Suprapubic skin (tissue), 4 donors: ENCODE measurements at regions not wholly inside any gene's neighbourhood (a gene's known extent, or its start where the extent isn't known, plus 50 kb on each side); places are given as distances from the start of the nearest gene placed in this dataset.

Experiments
- DNase-seq, 2 donors: peaks; one replicate each; pipeline ENCODE4 v3.0.0-alpha.2; 2019; ENCODE audit warnings: low spot score in 2 of 2
- H3K27ac ChIP-seq: fragments of 200-600 bp; sonication (generic); one replicate; pipeline ENCODE4 v1.5.1; 2019
- H3K27me3 ChIP-seq: fragments of 200-600 bp; sonication (generic); one replicate; pipeline ENCODE4 v1.5.1; 2019
- H3K36me3 ChIP-seq: fragments of 200-600 bp; sonication (generic); one replicate; pipeline ENCODE4 v1.5.1; 2019
- H3K4me1 ChIP-seq: fragments of 200-600 bp; sonication (generic); one replicate; pipeline ENCODE4 v1.5.1; 2019
- H3K4me3 ChIP-seq: fragments of 200-600 bp; sonication (generic); one replicate; pipeline ENCODE4 v1.5.1; 2019; ENCODE audit warnings: mild to moderate bottlenecking
- H3K9me3 ChIP-seq: fragments of 200-600 bp; sonication (generic); one replicate; pipeline ENCODE4 v1.5.1; 2019
- CTCF ChIP-seq, 2 donors: fragments of 200-600 bp in 1 of 2; fragments of 450-650 bp in 1 of 2; sonication (generic) in 1 of 2; IDR thresholded peaks; one replicate each; pipeline ENCODE4 v1.5.1; 2016 to 2019; ENCODE audit warnings: antibody characterized with exemption in 2 of 2, mild to moderate bottlenecking in 1 of 2, moderate library complexity in 1 of 2
- EP300 ChIP-seq: sonication (generic); formaldehyde crosslinking; IDR thresholded peaks from one replicate; pipeline ENCODE4 v1.6.1; 2017; ENCODE audit warnings: antibody characterized with exemption
- POLR2A ChIP-seq, 2 donors: fragments of 450-650 bp; IDR thresholded peaks; one replicate each; pipeline ENCODE4 v1.6.1; 2017; ENCODE audit warnings: antibody characterized with exemption in 2 of 2, mild to moderate bottlenecking in 2 of 2, moderate library complexity in 2 of 2
- POLR2AphosphoS5 ChIP-seq, 3 donors: sonication (generic); formaldehyde crosslinking; IDR thresholded peaks; one replicate each; pipeline ENCODE4 v1.6.1; 2017; ENCODE audit warnings: antibody characterized with exemption in 3 of 3
- WGBS: methylation state at CpG from one replicate; pipeline ENCODE4 v1.1.5; 2018; 5-methylcytosine and 5-hydroxymethylcytosine counted together

GRCh38 chr3:161444694-161445077 is 51.9 kb upstream of the OTOL1 start:
- H3K4me3 ChIP-seq = no peak overlapping the region
- 59% methylated on average over 3 of the region's 3 CpGs for WGBS
- no peak overlapping the region for H3K27ac ChIP-seq
- no peak for TF ChIP-seq CTCF (IDR thresholded peaks at IDR 0.05)
- no peaks in the 10 kb centered on the region for H3K9me3 ChIP-seq
- H3K4me1 ChIP-seq = no peaks in the 10 kb centered on the region
- no peak for DNase-seq
- H3K27me3 ChIP-seq = no peaks in the 10 kb centered on the region
- no peaks in the 10 kb centered on the region for H3K36me3 ChIP-seq

GRCh38 chr3:161443921-161444693 is 52.5 kb upstream of the OTOL1 start:
- WGBS = 79% methylated on average over 4 of the region's 4 CpGs
- Histone ChIP-seq H3K4me3 (no peak overlapping the region), H3K4me1 (no peaks in the 10 kb centered on the region), H3K27ac (no peak overlapping the region), H3K36me3 (no peaks in the 10 kb centered on the region), H3K9me3 (no peaks in the 10 kb centered on the region), H3K27me3 (no peaks in the 10 kb centered on the region)
- DNase-seq = no peak
- TF ChIP-seq POLR2AphosphoS5 (IDR thresholded peaks at IDR 0.05) (no peak), EP300 (no peak), POLR2A (IDR thresholded peaks at IDR 0.05) (no peak), CTCF (IDR thresholded peaks at IDR 0.05) (no peak)

GRCh38 chr3:161430307-161430706 is 59.0 kb upstream of the SPTSSB start:
- H3K27me3 ChIP-seq = peaks cover 3% of the 10 kb centered on the region
- no peaks in the 10 kb centered on the region for H3K36me3 ChIP-seq
- H3K4me3 ChIP-seq = no peak overlapping the region
- H3K9me3 ChIP-seq = no peaks in the 10 kb centered on the region
- 87% methylated on average over 4 of the region's 4 CpGs for WGBS
- no peak overlapping the region for H3K27ac ChIP-seq
- DNase-seq = no peak
- TF ChIP-seq CTCF (IDR thresholded peaks at IDR 0.05) = no peak
- no peak for TF ChIP-seq POLR2A (IDR thresholded peaks at IDR 0.05)
- no peak for TF ChIP-seq EP300
- no peak for TF ChIP-seq POLR2AphosphoS5 (IDR thresholded peaks at IDR 0.05)
- no peaks in the 10 kb centered on the region for H3K4me1 ChIP-seq

GRCh38 chr3:161427347-161427746 is 56.0 kb upstream of the SPTSSB start:
- DNase-seq = no peak
- no peaks in the 10 kb centered on the region for H3K36me3 ChIP-seq
- H3K4me3 ChIP-seq = no peak overlapping the region
- TF ChIP-seq POLR2A (IDR thresholded peaks at IDR 0.05) (no peak), CTCF (IDR thresholded peaks at IDR 0.05) (no peak), EP300 (no peak), POLR2AphosphoS5 (IDR thresholded peaks at IDR 0.05) (no peak)
- 63% methylated on average over 1 of the region's 1 CpG for WGBS
- H3K9me3 ChIP-seq = no peaks in the 10 kb centered on the region
- H3K27ac ChIP-seq = no peak overlapping the region
- H3K27me3 ChIP-seq = no peaks in the 10 kb centered on the region
- no peaks in the 10 kb centered on the region for H3K4me1 ChIP-seq

GRCh38 chr3:161426758-161427157 is 55.4 kb upstream of the SPTSSB start:
- no peak overlapping the region for H3K4me3 ChIP-seq
- no peaks in the 10 kb centered on the region for H3K36me3 ChIP-seq
- no peaks in the 10 kb centered on the region for H3K9me3 ChIP-seq
- H3K27me3 ChIP-seq = no peaks in the 10 kb centered on the region
- H3K4me1 ChIP-seq = no peaks in the 10 kb centered on the region
- WGBS = 62% methylated on average over 4 of the region's 4 CpGs
- no peak for DNase-seq
- H3K27ac ChIP-seq = no peak overlapping the region
- TF ChIP-seq EP300 (no peak), CTCF (IDR thresholded peaks at IDR 0.05) (no peak), POLR2A (IDR thresholded peaks at IDR 0.05) (no peak), POLR2AphosphoS5 (IDR thresholded peaks at IDR 0.05) (no peak)
